ENCODE measurements at regions not wholly inside any gene's neighbourhood (a gene's known extent, or its start where the extent isn't known, plus 50 kb on each side); places are given as distances from the start of the nearest gene placed in this dataset.

GRCh38 chr4:41436419-41436818, 101.5 kb upstream of the LIMCH1 start:
- Histone ChIP-seq H4K5ac (ENCODE audit: insufficient read length, low read depth, low read length) (no peak overlapping the region), H3K79me1 (ENCODE audit: insufficient read depth, low read depth, low read length, poor library complexity, severe bottlenecking) (no peaks in the 10 kb centered on the region), H3K14ac (ENCODE audit: insufficient read depth, low read length) (no peak overlapping the region), H2BK5ac (ENCODE audit: insufficient read length, low read length) (no peak overlapping the region), H3K18ac (ENCODE audit: insufficient read length, low read depth, low read length) (no peak overlapping the region), H2BK15ac (ENCODE audit: low read depth, low read length) (no peak overlapping the region), H2BK120ac (ENCODE audit: low read depth, low read length, poor library complexity, severe bottlenecking) (no peak overlapping the region), H4K20me1 (ENCODE audit: control insufficient read depth, insufficient read depth, insufficient read length) (no peaks in the 10 kb centered on the region), H3K27me3 (ENCODE audit: insufficient read depth, low read length) (no peaks in the 10 kb centered on the region), H2AFZ (ENCODE audit: low read length) (no peak overlapping the region), H3K9ac (ENCODE audit: extremely low read depth, insufficient read length, low read length) (no peak overlapping the region), H3K4me2 (ENCODE audit: insufficient read depth, insufficient read length, low read length) (no peak overlapping the region), H3K56ac (ENCODE audit: insufficient read length, low read depth, low read length) (no peak overlapping the region), H3K9me3 (ENCODE audit: control insufficient read depth, low read depth, low read length) (no peaks in the 10 kb centered on the region), H4K8ac (replicated peaks; ENCODE audit: insufficient read length, low read depth, low read length) (no peak overlapping the region), H3K79me2 (ENCODE audit: insufficient read depth, low read length) (no peaks in the 10 kb centered on the region), H2BK20ac (ENCODE audit: low read depth, low read length, poor library complexity, severe bottlenecking) (no peak overlapping the region), H2AK5ac (ENCODE audit: insufficient read length, low read length) (no peak overlapping the region), H2BK12ac (ENCODE audit: insufficient read length, low read depth, low read length) (no peak overlapping the region), H3T11ph (ENCODE audit: low read length) (no peak overlapping the region), H3K23me2 (ENCODE audit: insufficient read length, low read depth, low read length, poor library complexity, severe bottlenecking) (no peaks in the 10 kb centered on the region), H3K27ac (ENCODE audit: insufficient read length, low read depth, low read length) (no peak overlapping the region), H4K91ac (ENCODE audit: insufficient read length, low read depth, low read length) (no peak overlapping the region), H3K4me1 (ENCODE audit: insufficient read depth, low read length) (peaks cover 9% of the 10 kb centered on the region; the same call in 1 of the 2 replicates), H3K4ac (ENCODE audit: low read depth, low read length) (no peak overlapping the region), H3K23ac (ENCODE audit: insufficient read length, low read depth, low read length) (no peak overlapping the region)
- H3K27ac Mint-ChIP-seq: no peak overlapping the region; a peak in 1 of 7 replicates
- WGBS (ENCODE audit: extremely low coverage, insufficient read length, low lambda C conversion rate): no CpG with 5 or more reads among the region's 4 CpGs
- peaks cover 4 to 12% of the 10 kb centered on the region in 2 experiments; a peak in 3 of 5 replicates for H3K9me3 Mint-ChIP-seq
- no peak for TF ChIP-seq CTCF (conservative IDR thresholded peaks at IDR 0.05)
- no peak overlapping the region for H3K4me3 Mint-ChIP-seq
- H3K27me3 Mint-ChIP-seq (ENCODE audit: low read depth): peaks cover 4% of the 10 kb centered on the region
- H3K4me1 Mint-ChIP-seq: peaks cover 52 to 57% of the 10 kb centered on the region in 2 experiments
- no peak for DNase-seq
- peaks cover 0 to 10% (median 2%) of the 10 kb centered on the region in 3 experiments; a peak in 4 of 7 replicates for H3K36me3 Mint-ChIP-seq (ENCODE audit: insufficient read depth in 1 of 3, low read depth in 3 of 3)
